Calu3 (cell line): ENCODE measurements at regions not wholly inside any gene's neighbourhood (a gene's known extent, or its start where the extent isn't known, plus 50 kb on each side); places are given as distances from the start of the nearest gene placed in this dataset.

ENCODE experiments used
- BruUV-seq: library from RNA; stranded (reverse); fragments of 400-500 nt; replicated peaks from 2 replicates; lab custom pipeline; 2021; lab: Mats Ljungman, UMichigan
- CTCF ChIA-PET: fragments of 300-600 bp; sonication (Branson Sonifier 250); formaldehyde crosslinking; loops from one replicate; lab custom pipeline; 2022; ENCODE audit warnings: antibody characterized with exemption; lab: Charles Lee
- DNase-seq: peaks from one replicate; pipeline ENCODE4 v3.0.0; 2022
- H3K27ac Mint-ChIP-seq: one replicate; pipeline ENCODE4 v1.8.0; 2022; ENCODE audit warnings: mixed read lengths; ENCODE audit not compliant: unreplicated experiment
- H3K27me3 Mint-ChIP-seq: one replicate; pipeline ENCODE4 v1.8.0; 2022; ENCODE audit warnings: mixed read lengths; ENCODE audit not compliant: unreplicated experiment
- H3K36me3 Mint-ChIP-seq: one replicate; pipeline ENCODE4 v1.8.0; 2022; ENCODE audit warnings: mild to moderate bottlenecking, moderate library complexity, mixed read lengths; ENCODE audit not compliant: insufficient read depth, unreplicated experiment
- H3K4me1 Mint-ChIP-seq: one replicate; pipeline ENCODE4 v1.8.0; 2022; ENCODE audit warnings: mild to moderate bottlenecking, low read depth, mixed read lengths; ENCODE audit not compliant: unreplicated experiment
- H3K4me3 Mint-ChIP-seq: one replicate; pipeline ENCODE4 v1.8.0; 2022; ENCODE audit warnings: mild to moderate bottlenecking, low read depth, moderate library complexity, mixed read lengths; ENCODE audit not compliant: unreplicated experiment
- H3K9me3 Mint-ChIP-seq: one replicate; pipeline ENCODE4 v1.8.0; 2022; ENCODE audit warnings: low read depth, mixed read lengths; ENCODE audit not compliant: unreplicated experiment
- intact Hi-C: fragments of 100-400 bp; cut with micrococcal nuclease; formaldehyde crosslinking; loops from one replicate; pipeline ENCODE4 v1.10.0; 2022; ENCODE audit not compliant: unreplicated experiment
- TF ChIP-seq, protein P1 (sequence below): fragments of 200-600 bp; IDR thresholded peaks from one replicate; pipeline ENCODE4 v1.8.0; 2022; ENCODE audit warnings: antibody characterized with exemption; ENCODE audit not compliant: unreplicated experiment

DNA sequence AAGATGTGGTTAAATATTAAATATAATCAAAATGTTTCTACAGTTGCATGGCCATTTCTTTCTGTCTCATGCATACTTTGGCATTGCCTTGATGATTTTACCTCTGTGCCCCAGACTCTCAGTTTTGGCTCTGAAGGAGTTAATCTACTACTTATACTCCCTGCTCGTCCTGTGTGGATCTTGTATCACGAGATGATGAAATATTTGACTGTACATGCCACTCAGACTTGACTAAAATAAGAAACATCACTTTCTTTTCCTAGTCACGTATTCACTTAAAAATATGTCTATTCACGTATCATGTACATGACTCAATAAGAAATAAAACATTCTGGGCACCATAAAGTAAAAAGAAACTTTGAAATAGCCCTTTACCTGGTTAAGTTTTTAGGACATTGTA lies 397.7 kb downstream of the RFPL4B start:
- Mint-ChIP-seq H3K9me3 (no peaks in the 10 kb centered on the region), H3K4me1 (no peaks in the 10 kb centered on the region), H3K27me3 (no peaks in the 10 kb centered on the region), H3K4me3 (no peak overlapping the region), H3K36me3 (no peaks in the 10 kb centered on the region), H3K27ac (no peak overlapping the region)
- BruUV-seq: no TSS peak
- CTCF ChIA-PET: no interaction called here
- intact Hi-C loops: no loop called here
- TF ChIP-seq, protein P1, sequence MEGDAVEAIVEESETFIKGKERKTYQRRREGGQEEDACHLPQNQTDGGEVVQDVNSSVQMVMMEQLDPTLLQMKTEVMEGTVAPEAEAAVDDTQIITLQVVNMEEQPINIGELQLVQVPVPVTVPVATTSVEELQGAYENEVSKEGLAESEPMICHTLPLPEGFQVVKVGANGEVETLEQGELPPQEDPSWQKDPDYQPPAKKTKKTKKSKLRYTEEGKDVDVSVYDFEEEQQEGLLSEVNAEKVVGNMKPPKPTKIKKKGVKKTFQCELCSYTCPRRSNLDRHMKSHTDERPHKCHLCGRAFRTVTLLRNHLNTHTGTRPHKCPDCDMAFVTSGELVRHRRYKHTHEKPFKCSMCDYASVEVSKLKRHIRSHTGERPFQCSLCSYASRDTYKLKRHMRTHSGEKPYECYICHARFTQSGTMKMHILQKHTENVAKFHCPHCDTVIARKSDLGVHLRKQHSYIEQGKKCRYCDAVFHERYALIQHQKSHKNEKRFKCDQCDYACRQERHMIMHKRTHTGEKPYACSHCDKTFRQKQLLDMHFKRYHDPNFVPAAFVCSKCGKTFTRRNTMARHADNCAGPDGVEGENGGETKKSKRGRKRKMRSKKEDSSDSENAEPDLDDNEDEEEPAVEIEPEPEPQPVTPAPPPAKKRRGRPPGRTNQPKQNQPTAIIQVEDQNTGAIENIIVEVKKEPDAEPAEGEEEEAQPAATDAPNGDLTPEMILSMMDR: no peak
- no peak for DNase-seq

DNA sequence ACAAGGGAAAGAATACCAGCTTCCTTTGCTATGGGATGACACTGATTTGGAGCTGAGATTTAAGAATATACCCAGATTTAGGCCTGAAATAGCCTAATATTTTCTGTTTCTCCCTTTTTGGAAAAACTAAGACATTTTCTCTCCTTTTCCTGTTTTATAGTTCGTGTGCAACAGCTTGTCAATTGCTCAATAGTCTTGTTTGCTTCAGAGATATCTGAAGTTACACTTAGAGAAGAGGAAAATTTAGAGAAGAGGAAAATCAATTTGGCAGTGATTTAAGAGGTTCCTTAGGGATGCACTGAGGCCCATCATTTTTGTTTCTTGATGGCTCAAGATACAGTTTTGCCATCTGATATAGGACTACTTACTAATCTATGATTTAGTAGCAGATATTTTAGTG lies 398.6 kb downstream of the RFPL4B start:
- H3K4me3 Mint-ChIP-seq: no peak overlapping the region
- no TSS peak for BruUV-seq
- H3K27me3 Mint-ChIP-seq: no peaks in the 10 kb centered on the region
- DNase-seq: no peak
- TF ChIP-seq, protein P1: no peak
- CTCF ChIA-PET: no interaction called here
- no peak overlapping the region for H3K27ac Mint-ChIP-seq
- H3K4me1 Mint-ChIP-seq: no peaks in the 10 kb centered on the region
- no peaks in the 10 kb centered on the region for H3K9me3 Mint-ChIP-seq
- intact Hi-C loops: no loop called here
- no peaks in the 10 kb centered on the region for H3K36me3 Mint-ChIP-seq

DNA sequence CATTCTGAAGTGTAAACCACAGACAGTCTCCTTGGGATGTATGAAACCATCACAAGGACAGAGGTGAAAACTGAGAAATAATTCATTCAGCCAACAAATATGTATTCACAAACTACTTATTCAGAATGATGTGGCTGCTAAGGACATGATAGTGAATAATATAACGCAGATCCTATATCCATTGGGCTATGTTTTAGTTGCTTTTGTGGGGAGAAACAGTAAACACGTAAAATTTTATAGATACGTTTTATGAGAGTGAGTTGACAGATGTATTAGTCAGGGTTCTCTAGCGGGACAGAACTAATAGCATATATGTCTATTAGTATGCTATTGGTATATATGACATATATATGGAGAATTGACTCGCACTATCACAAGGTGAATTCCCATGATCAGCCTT lies 402.5 kb downstream of the RFPL4B start:
- no peak for DNase-seq
- TF ChIP-seq, protein P1: no peak

DNA sequence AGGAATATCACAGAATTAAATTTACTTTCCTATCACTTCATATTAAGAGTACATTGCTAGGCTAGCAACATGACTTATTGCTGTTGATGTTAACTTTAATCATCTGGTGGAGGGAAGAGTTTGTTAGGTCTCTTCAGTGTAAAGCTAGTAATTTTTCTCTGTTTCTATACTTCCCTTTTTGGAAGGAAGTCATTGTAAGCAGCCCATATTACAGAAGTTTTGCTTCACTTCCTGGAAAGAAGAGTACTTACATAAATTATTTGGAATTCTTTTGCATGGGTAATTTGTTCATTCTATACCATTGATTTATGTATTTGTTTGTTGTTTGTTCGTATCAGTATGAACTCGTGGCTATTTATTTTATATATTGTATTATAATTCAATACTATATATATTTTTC lies 405.2 kb downstream of the RFPL4B start:
- H3K27me3 Mint-ChIP-seq: no peaks in the 10 kb centered on the region
- intact Hi-C loops: no loop called here
- no peak overlapping the region for H3K4me3 Mint-ChIP-seq
- CTCF ChIA-PET: no interaction called here
- no TSS peak for BruUV-seq
- H3K9me3 Mint-ChIP-seq: no peaks in the 10 kb centered on the region
- no peaks in the 10 kb centered on the region for H3K4me1 Mint-ChIP-seq
- no peak overlapping the region for H3K27ac Mint-ChIP-seq
- no peaks in the 10 kb centered on the region for H3K36me3 Mint-ChIP-seq
- DNase-seq: no peak
- TF ChIP-seq, protein P1: no peak

More for the DNA sequence above, 402.5 kb downstream of the RFPL4B start:
- Mint-ChIP-seq H3K36me3 (no peaks in the 10 kb centered on the region), H3K4me1 (no peaks in the 10 kb centered on the region), H3K27ac (no peak overlapping the region), H3K4me3 (no peak overlapping the region), H3K27me3 (no peaks in the 10 kb centered on the region), H3K9me3 (no peaks in the 10 kb centered on the region)
- no TSS peak for BruUV-seq
- intact Hi-C loops: no loop called here
- CTCF ChIA-PET: no interaction called here
